ENCODE measurements at regions not wholly inside any gene's neighbourhood (a gene's known extent, or its start where the extent isn't known, plus 50 kb on each side); places are given as distances from the start of the nearest gene placed in this dataset.

- no peak for DNase-seq (ENCODE audit: low spot score)
- Mint-ChIP-seq H3K4me3 (ENCODE audit: low read depth) (no peak overlapping the region), H3K4me1 (ENCODE audit: low read depth) (no peaks in the 10 kb centered on the region), H3K27me3 (ENCODE audit: low read depth) (no peaks in the 10 kb centered on the region), H3K9me3 (peaks cover 17% of the 10 kb centered on the region), H3K36me3 (ENCODE audit: low read depth) (no peaks in the 10 kb centered on the region), H3K27ac (no peak overlapping the region)
- intact Hi-C loops (cut with micrococcal nuclease) = no loop called here
Observed at GRCh38 chr11:28966951-28967350, 858.8 kb downstream of the METTL15 start.

GRCh38 chr11:28965819-28966218, 857.6 kb downstream of the METTL15 start:
- Mint-ChIP-seq H3K27me3 (ENCODE audit: low read depth) (no peaks in the 10 kb centered on the region), H3K9me3 (peaks cover 21% of the 10 kb centered on the region), H3K4me1 (ENCODE audit: low read depth) (no peaks in the 10 kb centered on the region), H3K4me3 (ENCODE audit: low read depth) (no peak overlapping the region), H3K36me3 (ENCODE audit: low read depth) (no peaks in the 10 kb centered on the region), H3K27ac (no peak overlapping the region)
- DNase-seq (ENCODE audit: low spot score) = no peak
- intact Hi-C loops (cut with micrococcal nuclease) = no loop called here

DNA sequence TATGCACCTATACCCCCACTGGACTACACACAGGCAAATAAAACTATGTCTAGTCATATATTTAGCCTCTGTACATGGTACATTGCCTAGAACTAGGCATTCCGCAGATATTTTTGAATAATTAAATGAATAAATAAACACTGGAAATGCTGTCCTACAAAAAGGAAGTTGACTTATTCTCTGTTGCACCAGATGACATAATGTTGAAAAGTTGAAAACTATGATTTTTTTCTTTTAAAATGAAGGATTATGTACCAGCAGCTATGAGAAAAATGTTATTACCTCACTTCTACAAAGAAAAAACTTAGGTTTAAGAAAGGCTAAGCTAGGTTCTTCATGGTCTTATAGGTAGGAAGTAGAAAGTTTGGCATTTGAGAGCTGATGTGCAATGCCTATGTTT, 856.6 kb downstream of the METTL15 start:
- Mint-ChIP-seq H3K4me1 (ENCODE audit: low read depth) (no peaks in the 10 kb centered on the region), H3K27ac (no peak overlapping the region), H3K36me3 (ENCODE audit: low read depth) (no peaks in the 10 kb centered on the region), H3K27me3 (ENCODE audit: low read depth) (no peaks in the 10 kb centered on the region), H3K4me3 (ENCODE audit: low read depth) (no peak overlapping the region), H3K9me3 (peaks cover 25% of the 10 kb centered on the region)
- intact Hi-C loops (cut with micrococcal nuclease) = no loop called here
- DNase-seq (ENCODE audit: low spot score) = no peak

DNA sequence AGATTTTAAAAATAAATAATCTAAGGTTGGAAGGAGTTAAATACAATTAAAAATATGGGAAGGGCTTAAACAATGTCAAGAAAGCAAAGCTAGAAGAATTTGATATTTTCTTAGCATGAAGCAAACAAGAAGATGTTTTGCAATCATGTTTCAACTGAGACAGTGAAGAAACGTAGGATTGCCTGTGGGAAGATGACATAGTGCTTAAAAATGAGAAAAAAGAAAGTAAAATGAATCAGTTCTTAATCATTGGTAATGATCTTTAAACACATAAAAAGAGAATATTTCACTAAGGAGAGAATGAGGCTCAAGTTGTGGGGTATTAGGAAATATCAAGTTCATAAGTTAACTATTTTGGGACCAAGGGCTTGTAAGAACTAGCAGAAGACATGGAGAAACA, 855.0 kb downstream of the METTL15 start:
- intact Hi-C loops (cut with micrococcal nuclease) = no loop called here
- Mint-ChIP-seq H3K27ac (no peak overlapping the region), H3K4me3 (ENCODE audit: low read depth) (no peak overlapping the region), H3K4me1 (ENCODE audit: low read depth) (no peaks in the 10 kb centered on the region), H3K9me3 (peaks cover 27% of the 10 kb centered on the region), H3K27me3 (ENCODE audit: low read depth) (no peaks in the 10 kb centered on the region), H3K36me3 (ENCODE audit: low read depth) (no peaks in the 10 kb centered on the region)
- DNase-seq (ENCODE audit: low spot score) = no peak

DNA sequence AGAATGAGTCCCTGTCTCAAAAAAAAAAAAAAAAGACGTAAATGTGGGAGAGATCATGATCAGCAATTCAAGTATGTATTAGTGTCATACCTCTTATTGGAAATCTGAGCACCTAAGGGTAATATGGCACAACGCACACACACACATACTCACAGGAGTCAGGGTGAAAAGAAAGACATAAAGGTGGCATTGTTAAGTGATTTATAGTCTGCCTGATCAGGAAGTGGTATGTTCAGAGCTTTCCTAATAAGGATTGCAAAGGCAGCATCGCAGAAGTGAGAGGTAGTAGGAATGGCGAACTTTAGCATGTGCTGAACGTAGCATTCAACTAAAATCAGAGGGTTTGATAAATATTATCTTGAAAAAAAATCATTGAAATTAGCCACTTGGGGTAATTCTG, 854.3 kb downstream of the METTL15 start:
- H3K4me1 Mint-ChIP-seq (ENCODE audit: low read depth) = no peaks in the 10 kb centered on the region
- DNase-seq (ENCODE audit: low spot score) = no peak
- H3K9me3 Mint-ChIP-seq = peaks cover 23% of the 10 kb centered on the region
- H3K4me3 Mint-ChIP-seq (ENCODE audit: low read depth) = no peak overlapping the region
- no peak overlapping the region for H3K27ac Mint-ChIP-seq
- intact Hi-C loops (cut with micrococcal nuclease) = no loop called here
- H3K36me3 Mint-ChIP-seq (ENCODE audit: low read depth) = no peaks in the 10 kb centered on the region
- no peaks in the 10 kb centered on the region for H3K27me3 Mint-ChIP-seq (ENCODE audit: low read depth)

- H3K27me3 Mint-ChIP-seq (ENCODE audit: low read depth) = no peaks in the 10 kb centered on the region
- no peaks in the 10 kb centered on the region for H3K36me3 Mint-ChIP-seq (ENCODE audit: low read depth)
- H3K9me3 Mint-ChIP-seq = peaks cover 19% of the 10 kb centered on the region
- H3K4me1 Mint-ChIP-seq (ENCODE audit: low read depth) = no peaks in the 10 kb centered on the region
- H3K27ac Mint-ChIP-seq = no peak overlapping the region
- no peak for DNase-seq (ENCODE audit: low spot score)
- no peak overlapping the region for H3K4me3 Mint-ChIP-seq (ENCODE audit: low read depth)
- intact Hi-C loops (cut with micrococcal nuclease) = no loop called here
Observed at GRCh38 chr11:28961726-28962125, 853.5 kb downstream of the METTL15 start.

- intact Hi-C loops (cut with micrococcal nuclease) = no loop called here
- no peaks in the 10 kb centered on the region for H3K36me3 Mint-ChIP-seq (ENCODE audit: low read depth)
Observed at GRCh38 chr11:28956446-28956845, 848.3 kb downstream of the METTL15 start.

DNA sequence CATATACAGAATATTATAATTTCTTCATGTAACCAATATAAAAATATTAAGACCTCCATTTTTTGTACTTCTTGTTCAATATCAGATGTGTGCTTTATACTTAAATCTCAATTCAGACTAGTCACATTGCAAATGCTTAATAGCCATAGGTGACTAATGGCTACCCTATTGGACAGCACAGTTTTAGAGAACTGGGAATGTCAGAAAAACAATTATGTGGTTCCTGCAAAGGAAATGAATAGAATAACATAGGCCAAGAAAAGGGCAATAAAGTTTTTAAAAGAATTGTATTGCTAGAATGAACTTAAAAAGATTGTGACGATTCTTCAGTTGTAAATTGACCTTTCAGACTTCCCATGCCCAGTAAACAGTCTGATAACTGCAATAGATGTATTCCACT, 843.0 kb downstream of the METTL15 start:
- Mint-ChIP-seq H3K36me3 (ENCODE audit: low read depth) (no peaks in the 10 kb centered on the region), H3K9me3 (peaks cover 36% of the 10 kb centered on the region), H3K4me1 (ENCODE audit: low read depth) (no peaks in the 10 kb centered on the region), H3K4me3 (ENCODE audit: low read depth) (no peak overlapping the region), H3K27ac (no peak overlapping the region), H3K27me3 (ENCODE audit: low read depth) (no peaks in the 10 kb centered on the region)
- DNase-seq (ENCODE audit: low spot score) = no peak
- intact Hi-C loops (cut with micrococcal nuclease) = no loop called here

More at GRCh38 chr11:28956446-28956845, 848.3 kb downstream of the METTL15 start:
- Mint-ChIP-seq H3K4me3 (ENCODE audit: low read depth) (no peak overlapping the region), H3K27me3 (ENCODE audit: low read depth) (no peaks in the 10 kb centered on the region), H3K4me1 (ENCODE audit: low read depth) (no peaks in the 10 kb centered on the region), H3K27ac (no peak overlapping the region), H3K9me3 (peaks cover 34% of the 10 kb centered on the region)
- no peak for DNase-seq (ENCODE audit: low spot score)

GRCh38 chr11:28939381-28939780, 831.2 kb downstream of the METTL15 start:
- no peaks in the 10 kb centered on the region for H3K36me3 Mint-ChIP-seq (ENCODE audit: low read depth)
- no peaks in the 10 kb centered on the region for H3K27me3 Mint-ChIP-seq (ENCODE audit: low read depth)
- H3K4me1 Mint-ChIP-seq (ENCODE audit: low read depth) = no peaks in the 10 kb centered on the region
- intact Hi-C loops (cut with micrococcal nuclease) = no loop called here
- peaks cover 53% of the 10 kb centered on the region for H3K9me3 Mint-ChIP-seq
- DNase-seq (ENCODE audit: low spot score) = no peak
- no peak overlapping the region for H3K4me3 Mint-ChIP-seq (ENCODE audit: low read depth)
- H3K27ac Mint-ChIP-seq = no peak overlapping the region

DNA sequence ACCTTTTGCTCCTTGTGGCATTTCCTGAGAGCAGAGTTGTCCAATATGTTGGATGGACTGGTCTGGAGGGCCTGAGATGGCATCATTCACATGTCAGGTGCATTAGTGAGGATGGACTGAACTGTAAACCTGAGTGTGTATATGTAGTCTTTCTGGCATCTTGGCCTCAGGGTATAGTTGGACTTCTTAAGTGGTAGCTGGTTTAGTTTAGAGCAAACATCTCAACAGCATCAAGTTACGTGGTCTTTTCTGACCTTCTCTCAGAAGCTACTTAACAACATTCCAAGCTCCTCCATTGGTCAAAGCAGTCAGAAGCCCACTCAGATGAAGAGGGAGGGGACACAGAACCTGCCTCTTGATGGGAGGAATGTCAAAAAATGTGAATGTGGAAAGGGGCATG, 829.9 kb downstream of the METTL15 start:
- Mint-ChIP-seq H3K36me3 (ENCODE audit: low read depth) (no peaks in the 10 kb centered on the region), H3K9me3 (peaks cover 47% of the 10 kb centered on the region), H3K4me1 (ENCODE audit: low read depth) (no peaks in the 10 kb centered on the region), H3K27ac (no peak overlapping the region), H3K4me3 (ENCODE audit: low read depth) (no peak overlapping the region), H3K27me3 (ENCODE audit: low read depth) (no peaks in the 10 kb centered on the region)
- no peak for DNase-seq (ENCODE audit: low spot score)
- intact Hi-C loops (cut with micrococcal nuclease) = no loop called here

DNA sequence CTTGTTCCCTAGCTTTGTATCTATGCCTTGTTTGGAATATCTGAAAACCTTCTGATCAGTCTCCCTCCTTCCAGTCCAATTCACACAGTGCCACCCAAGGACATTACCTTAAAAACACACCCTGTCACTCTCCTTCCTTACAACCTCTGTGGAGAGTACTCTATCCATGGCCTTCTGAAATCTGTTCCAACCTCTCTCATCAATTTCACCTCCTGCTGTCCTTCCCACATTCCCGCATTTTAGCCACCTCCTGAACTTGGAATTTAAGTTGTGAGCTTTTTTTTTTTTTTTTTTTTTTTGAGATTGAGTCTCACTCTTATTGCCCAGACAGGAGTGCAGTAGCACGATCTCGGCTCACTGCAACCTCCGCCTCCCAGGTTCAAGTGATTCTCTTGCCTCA, 824.8 kb downstream of the METTL15 start:
- Mint-ChIP-seq H3K4me1 (ENCODE audit: low read depth) (no peaks in the 10 kb centered on the region), H3K27me3 (ENCODE audit: low read depth) (no peaks in the 10 kb centered on the region), H3K9me3 (peaks cover 38% of the 10 kb centered on the region), H3K4me3 (ENCODE audit: low read depth) (no peak overlapping the region), H3K27ac (no peak overlapping the region), H3K36me3 (ENCODE audit: low read depth) (no peaks in the 10 kb centered on the region)
- no peak for DNase-seq (ENCODE audit: low spot score)
- intact Hi-C loops (cut with micrococcal nuclease) = no loop called here

- H3K4me1 Mint-ChIP-seq (ENCODE audit: low read depth) = no peaks in the 10 kb centered on the region
- no peaks in the 10 kb centered on the region for H3K27me3 Mint-ChIP-seq (ENCODE audit: low read depth)
- H3K36me3 Mint-ChIP-seq (ENCODE audit: low read depth) = no peaks in the 10 kb centered on the region
- H3K9me3 Mint-ChIP-seq = peaks cover 37% of the 10 kb centered on the region
- no peak overlapping the region for H3K27ac Mint-ChIP-seq
- intact Hi-C loops (cut with micrococcal nuclease) = no loop called here
- H3K4me3 Mint-ChIP-seq (ENCODE audit: low read depth) = no peak overlapping the region
- no peak for DNase-seq (ENCODE audit: low spot score)
Observed at GRCh38 chr11:28924004-28924403, 815.8 kb downstream of the METTL15 start.

GRCh38 chr11:28922386-28922981, 814.3 kb downstream of the METTL15 start:
- H3K27ac Mint-ChIP-seq = no peak overlapping the region
- intact Hi-C loops (cut with micrococcal nuclease) = no loop called here
- DNase-seq (ENCODE audit: low spot score) = no peak
- H3K27me3 Mint-ChIP-seq (ENCODE audit: low read depth) = no peaks in the 10 kb centered on the region
- peaks cover 42% of the 10 kb centered on the region for H3K9me3 Mint-ChIP-seq
- H3K4me3 Mint-ChIP-seq (ENCODE audit: low read depth) = no peak overlapping the region
- H3K36me3 Mint-ChIP-seq (ENCODE audit: low read depth) = no peaks in the 10 kb centered on the region
- no peaks in the 10 kb centered on the region for H3K4me1 Mint-ChIP-seq (ENCODE audit: low read depth)

- no peaks in the 10 kb centered on the region for H3K36me3 Mint-ChIP-seq (ENCODE audit: low read depth)
- H3K4me1 Mint-ChIP-seq (ENCODE audit: low read depth) = no peaks in the 10 kb centered on the region
- H3K27ac Mint-ChIP-seq = no peak overlapping the region
- H3K9me3 Mint-ChIP-seq = peaks cover 45% of the 10 kb centered on the region
- no peak overlapping the region for H3K4me3 Mint-ChIP-seq (ENCODE audit: low read depth)
- no peak for DNase-seq (ENCODE audit: low spot score)
- H3K27me3 Mint-ChIP-seq (ENCODE audit: low read depth) = no peaks in the 10 kb centered on the region
- intact Hi-C loops (cut with micrococcal nuclease) = no loop called here
Observed at GRCh38 chr11:28919194-28919593, 811.0 kb downstream of the METTL15 start.

Data from activated T-helper 2 cell treated with anti-CD3 and anti-CD28 coated beads, Interferon-gamma antibody, Interleukin-2, Interleukin-4, amounts not matched to agents 10 μg/mL and 5 μg/mL and 100 μg/mL, durations not matched to agents 14 hours and 24 hours and 36 hours (primary cell).